HG03378 (cell line): ENCODE measurements at regions not wholly inside any gene's neighbourhood (a gene's known extent, or its start where the extent isn't known, plus 50 kb on each side); places are given as distances from the start of the nearest gene placed in this dataset.

Experiments
- ATAC-seq: cut with Tn5 transposase; IDR thresholded peaks from one replicate; pipeline ENCODE4 v1.9.1; 2021; ENCODE audit warnings: mild to moderate bottlenecking, moderate library complexity; ENCODE audit not compliant: unreplicated experiment

DNA sequence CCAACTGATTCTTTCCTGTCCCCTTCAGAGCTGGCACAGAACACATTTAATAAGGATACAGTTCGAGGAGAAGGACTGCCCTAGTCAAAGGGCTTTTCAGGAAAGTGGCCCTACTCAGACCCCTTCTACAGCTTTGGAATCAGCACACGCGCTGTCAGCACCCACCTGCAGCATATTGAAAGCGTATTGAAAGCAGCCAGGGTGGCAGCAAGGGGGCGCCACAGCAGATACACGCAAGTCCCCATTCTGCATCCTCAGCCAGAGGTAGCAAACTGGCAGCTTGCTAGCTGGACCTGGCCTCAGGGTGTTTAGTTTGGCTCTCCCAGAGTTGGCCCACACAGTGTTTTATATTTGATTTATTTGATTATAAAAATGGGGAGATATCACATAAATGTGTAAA is 101.0 kb upstream of the NT5C1B start:
- ATAC-seq = no peak

GRCh38 chr2:18684206-18685038 is 95.1 kb upstream of the NT5C1B start:
- no peak for ATAC-seq

GRCh38 chr2:18682681-18683080 is 93.3 kb upstream of the NT5C1B start:
- no peak for ATAC-seq

DNA sequence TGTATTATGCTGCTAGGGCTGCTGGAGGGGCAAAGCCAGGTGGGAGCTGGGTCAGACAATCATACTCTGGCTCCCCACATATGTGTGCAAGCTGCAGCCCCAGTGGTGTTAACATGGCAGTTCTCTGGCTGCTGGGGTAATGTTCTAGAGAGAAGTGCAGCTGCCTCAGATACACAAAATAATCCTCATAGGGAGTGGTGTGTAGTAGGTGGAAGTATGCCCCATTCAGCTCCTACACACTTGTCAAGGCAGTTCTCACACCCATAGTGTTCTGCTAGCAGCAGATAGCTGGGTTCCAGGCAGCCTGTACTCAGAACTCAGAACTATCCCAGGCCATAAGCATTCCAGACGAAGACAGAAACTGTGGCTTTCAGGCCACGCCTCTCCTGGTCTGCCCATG is 87.9 kb upstream of the NT5C1B start:
- ATAC-seq = no peak

GRCh38 chr2:18674309-18674708 is 84.9 kb upstream of the NT5C1B start:
- ATAC-seq = no peak

- no peak for ATAC-seq
These were observed 82.0 kb upstream of the NT5C1B start for GRCh38 chr2:18671363-18671762.

- no peak for ATAC-seq
These were observed 78.9 kb upstream of the NT5C1B start for GRCh38 chr2:18668221-18668620.

- ATAC-seq = no peak
These were observed 75.1 kb upstream of the NT5C1B start for GRCh38 chr2:18664421-18664820.

GRCh38 chr2:18663861-18664260 is 74.5 kb upstream of the NT5C1B start:
- no peak for ATAC-seq

GRCh38 chr2:18662689-18663088 is 73.3 kb upstream of the NT5C1B start:
- ATAC-seq = no peak

DNA sequence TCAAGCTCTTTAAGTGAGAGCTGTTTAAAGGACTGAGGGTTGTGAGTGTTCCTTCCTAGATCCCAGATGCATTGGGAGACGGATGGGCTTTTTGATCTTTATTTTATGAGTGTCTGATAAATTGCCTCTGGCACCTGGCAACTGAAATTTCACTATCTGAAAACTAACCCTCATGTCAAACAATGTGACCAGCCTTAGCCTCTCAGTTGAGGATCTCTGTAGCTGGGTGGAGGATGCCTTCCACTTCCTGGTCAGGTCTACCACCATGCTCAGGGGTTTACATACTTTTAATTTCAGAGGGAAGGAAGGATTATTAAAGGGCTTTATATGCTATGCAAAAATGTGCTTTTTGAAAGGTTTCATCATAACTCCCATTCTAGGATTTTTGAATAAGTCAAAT is 70.5 kb upstream of the NT5C1B start:
- no peak for ATAC-seq

GRCh38 chr2:18656048-18656447 is 66.7 kb upstream of the NT5C1B start:
- ATAC-seq = no peak

DNA sequence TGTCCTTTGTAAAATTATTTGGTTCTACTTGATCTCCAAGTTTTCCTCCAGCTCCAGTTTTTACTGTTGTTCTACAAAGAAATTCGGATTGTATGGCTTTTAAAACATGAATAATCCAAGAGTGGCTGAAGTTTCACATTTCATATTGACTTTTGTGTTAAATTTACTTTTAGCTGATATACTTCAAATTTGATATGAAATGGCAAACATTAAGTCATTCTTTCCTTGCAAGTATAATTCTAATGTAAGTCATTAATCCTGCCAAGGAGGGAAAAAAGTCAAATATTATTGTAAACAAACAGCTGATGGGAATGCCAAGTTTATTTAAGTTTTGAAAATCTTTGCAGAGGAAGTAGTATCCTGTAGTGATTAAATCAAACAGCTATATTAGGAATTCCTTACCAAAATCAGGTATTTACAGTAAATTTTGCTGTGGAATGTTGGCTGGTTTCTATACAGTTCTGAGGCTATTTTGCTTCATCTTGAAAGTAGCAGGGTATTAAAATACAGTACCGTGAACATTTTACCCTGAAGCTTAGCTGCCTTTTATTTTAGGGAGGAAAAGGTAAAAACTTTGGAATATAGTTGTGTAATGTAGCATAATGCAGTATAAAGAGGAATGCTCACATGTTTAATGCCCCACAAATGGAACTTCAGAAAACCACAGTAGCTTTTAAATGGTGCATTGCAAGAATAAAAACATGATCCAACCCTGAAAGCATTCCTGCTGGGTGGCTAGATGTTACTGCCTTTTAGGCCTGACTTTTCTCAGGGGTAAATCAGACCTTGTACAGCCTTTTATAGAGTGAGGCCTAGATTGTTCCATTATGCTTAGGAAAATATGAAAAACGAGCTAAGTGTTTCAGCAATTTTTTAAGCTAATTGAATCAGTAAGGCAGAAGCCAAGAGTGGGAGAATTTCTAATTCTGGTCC is 62.7 kb upstream of the NT5C1B start:
- ATAC-seq = no peak

GRCh38 chr2:18650221-18650620 is 60.9 kb upstream of the NT5C1B start:
- ATAC-seq = no peak

DNA sequence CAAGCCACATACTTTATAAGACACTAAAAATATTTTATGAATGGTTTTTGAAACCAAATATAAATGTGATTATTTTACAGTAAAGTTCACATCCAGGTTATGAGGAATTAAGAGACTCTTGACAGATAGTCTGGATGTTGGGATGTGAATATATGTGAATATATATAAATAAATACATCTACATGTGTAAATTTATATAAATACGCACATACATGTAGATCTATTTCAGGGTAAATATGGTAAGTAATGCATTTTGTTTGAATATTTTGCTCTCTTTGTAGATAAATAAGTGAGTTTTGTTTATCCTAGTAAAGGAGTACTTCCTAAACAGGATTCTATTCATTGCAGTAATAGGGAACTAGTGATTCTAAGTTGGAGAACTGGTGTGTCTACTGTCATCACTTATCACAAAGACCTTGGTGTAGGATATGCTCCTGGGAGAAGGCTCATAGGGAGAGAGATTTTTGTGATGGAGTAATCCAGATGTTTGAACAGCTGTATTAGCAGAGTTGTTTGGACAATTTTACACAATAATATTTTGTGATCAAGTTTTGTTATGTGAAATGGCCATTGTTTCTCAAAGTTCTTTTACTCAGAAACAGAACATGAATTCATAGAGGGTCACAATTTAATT is 60.2 kb upstream of the NT5C1B start:
- ATAC-seq = no peak

DNA sequence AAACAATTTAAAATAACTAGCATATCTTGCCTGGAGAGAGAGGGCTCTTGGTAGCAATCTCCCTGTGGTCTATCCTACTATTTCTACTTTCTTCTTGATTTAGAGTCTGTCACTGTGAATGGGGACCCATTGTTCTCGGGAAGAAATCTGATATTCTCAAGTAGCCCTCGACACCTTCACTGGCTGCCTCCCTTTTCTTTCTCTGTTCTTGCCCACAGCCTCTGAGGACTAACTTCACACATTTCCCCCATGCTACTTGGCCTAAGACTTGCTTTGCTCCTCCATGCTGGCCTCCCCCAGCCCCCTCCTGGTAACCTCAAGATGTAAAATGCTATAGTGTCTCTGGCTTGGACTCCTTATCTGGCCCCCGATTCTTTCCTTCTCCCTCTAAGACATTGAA is 58.8 kb upstream of the NT5C1B start:
- ATAC-seq = no peak

DNA sequence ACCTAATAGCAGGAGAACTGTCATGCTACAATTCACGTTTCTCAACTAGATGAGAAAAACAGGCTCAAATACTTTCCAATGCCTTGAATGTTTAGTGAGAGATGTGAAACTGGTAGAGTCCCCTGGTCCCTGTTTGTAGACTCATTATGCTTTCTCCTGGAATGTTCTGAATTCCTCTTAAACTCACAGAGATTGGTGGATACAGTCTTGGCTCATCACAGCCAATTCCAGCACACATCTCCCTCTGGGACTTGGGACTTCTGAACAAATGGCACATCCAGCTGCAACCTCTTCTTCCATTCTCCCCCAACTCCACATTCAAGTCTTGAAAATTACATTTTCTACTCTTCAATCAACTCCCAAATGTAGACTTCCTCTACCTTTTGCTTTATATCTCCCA is 58.4 kb upstream of the NT5C1B start:
- ATAC-seq = no peak

GRCh38 chr2:18645315-18645714 is 55.9 kb upstream of the NT5C1B start:
- ATAC-seq = no peak

DNA sequence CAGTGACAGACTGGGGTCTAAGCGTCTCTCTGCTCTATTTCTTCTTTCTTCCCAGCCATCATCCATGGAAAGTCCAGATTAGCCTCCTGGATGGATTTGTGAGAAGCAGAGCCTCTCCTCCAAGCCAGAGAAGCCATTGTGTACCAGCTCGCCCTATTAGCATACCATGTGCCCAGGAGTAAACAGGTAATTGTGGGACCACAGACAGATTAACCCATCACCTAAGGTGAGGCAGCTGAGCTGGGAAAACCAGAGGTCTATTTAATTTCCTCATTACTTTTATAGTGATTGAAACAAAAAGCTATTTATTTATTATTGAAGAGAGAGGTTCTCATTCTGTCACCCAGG is 54.7 kb upstream of the NT5C1B start:
- ATAC-seq = no peak

GRCh38 chr2:18643326-18644114 is 54.2 kb upstream of the NT5C1B start:
- ATAC-seq = no peak

- no peak for ATAC-seq
These were observed 52.5 kb upstream of the NT5C1B start for GRCh38 chr2:18641823-18642222.
